DND-41 (cell line): ENCODE measurements at regions not wholly inside any gene's neighbourhood (a gene's known extent, or its start where the extent isn't known, plus 50 kb on each side); places are given as distances from the start of the nearest gene placed in this dataset.

Experiments
- ATAC-seq: fragments of 200-7000 bp; cut with Tn5 transposase; 3 replicates; pipeline ENCODE4 v1.9.1; 2021; ENCODE audit warnings: low read depth; ENCODE audit not compliant: insufficient read depth
- DNase-seq: peaks from one replicate; pipeline ENCODE4 v3.0.0-alpha.2; 2020
- H2AFZ ChIP-seq: 2 replicates; pipeline ENCODE4 v1.6.0; 2012; ENCODE audit warnings: low read depth, low read length
- H3K27ac ChIP-seq: 2 replicates; pipeline ENCODE4 v1.5.1; 2012; ENCODE audit warnings: low read length, inconsistent platforms
- H3K27me3 ChIP-seq: fragments of 200-600 bp; sonication (generic); 2 replicates; pipeline ENCODE4 v1.6.0; 2012; ENCODE audit warnings: low read length, mild to moderate bottlenecking, inconsistent platforms; ENCODE audit not compliant: insufficient read depth, poor library complexity
- H3K36me3 ChIP-seq: 2 replicates; pipeline ENCODE4 v1.5.1; 2012; ENCODE audit warnings: low read length, inconsistent platforms; ENCODE audit not compliant: insufficient read depth
- H3K4me1 ChIP-seq: 2 replicates; pipeline ENCODE4 v1.5.1; 2012; ENCODE audit warnings: mild to moderate bottlenecking, low read length; ENCODE audit not compliant: insufficient read depth
- H3K4me2 ChIP-seq: 2 replicates; pipeline ENCODE4 v1.6.0; 2012; ENCODE audit warnings: mild to moderate bottlenecking, moderate library complexity, low read length, inconsistent platforms; ENCODE audit not compliant: insufficient read depth
- H3K4me3 ChIP-seq, 2 experiments: fragments of 200-600 bp in 1 of 2; shearing (Covaris generic) in 1 of 2; 2 replicates each; pipeline ENCODE4 v1.5.1; 2012 to 2016; ENCODE audit warnings: inconsistent platforms in 2 of 2, low read length in 2 of 2, mild to moderate bottlenecking in 2 of 2, low read depth in 1 of 2, moderate library complexity in 1 of 2
- H3K79me2 ChIP-seq: 2 replicates; pipeline ENCODE4 v1.6.0; 2012; ENCODE audit warnings: low read length, inconsistent platforms; ENCODE audit not compliant: insufficient read depth
- H3K9ac ChIP-seq: 2 replicates; pipeline ENCODE4 v1.6.0; 2012; ENCODE audit warnings: low read depth, mild to moderate bottlenecking, inconsistent platforms, low read length, moderate library complexity
- H3K9me3 ChIP-seq: 2 replicates; pipeline ENCODE4 v1.5.1; 2012; ENCODE audit warnings: low read length, moderate library complexity, mild to moderate bottlenecking, inconsistent platforms; ENCODE audit not compliant: insufficient read depth, severe bottlenecking
- H4K20me1 ChIP-seq: 2 replicates; pipeline ENCODE4 v1.6.0; 2012; ENCODE audit warnings: low read length; ENCODE audit not compliant: insufficient read depth
- EZH2 ChIP-seq: IDR thresholded peaks from 3 replicates; pipeline ENCODE4 v1.6.1; 2012; ENCODE audit warnings: borderline replicate concordance, low read depth, mild to moderate bottlenecking, moderate library complexity, low read length, inconsistent platforms; ENCODE audit not compliant: severe bottlenecking
- TF ChIP-seq, protein P1 (sequence below): IDR thresholded peaks from 2 replicates; pipeline ENCODE4 v1.5.1; 2012; ENCODE audit warnings: borderline replicate concordance, low read length, moderate library complexity, mild to moderate bottlenecking; ENCODE audit not compliant: poor library complexity, severe bottlenecking; ENCODE audit errors: extremely low read depth

DNA sequence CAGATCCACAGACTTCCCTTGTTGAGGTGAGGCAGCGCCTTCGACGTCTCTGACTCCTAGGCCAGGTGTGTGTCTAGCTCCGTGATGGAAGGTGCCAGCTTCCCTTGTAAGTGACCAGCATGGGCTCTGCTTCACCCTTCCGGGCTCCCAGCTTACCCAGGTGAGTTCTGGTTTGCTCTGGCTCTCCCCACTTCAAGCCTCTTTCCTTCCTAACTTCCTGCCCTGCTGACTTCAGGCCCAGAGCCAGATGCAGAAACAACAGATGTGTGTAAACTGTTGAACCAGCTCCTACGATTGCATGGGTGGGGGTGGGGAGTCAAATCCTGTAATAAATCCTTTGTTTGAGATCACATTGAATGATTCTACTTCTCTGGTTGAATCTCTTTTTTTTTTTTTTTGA is 51.6 kb upstream of the BMP6 start:
- H3K4me1 ChIP-seq: no peaks in the 10 kb centered on the region
- no peaks in the 10 kb centered on the region for H3K79me2 ChIP-seq
- H2AFZ ChIP-seq: no peak overlapping the region
- DNase-seq (no peak), ATAC-seq (peak; percentile 44; the same call in 2 of the 3 replicates)
- no peaks in the 10 kb centered on the region for H3K9me3 ChIP-seq
- H4K20me1 ChIP-seq: no peaks in the 10 kb centered on the region
- no peak overlapping the region for H3K27ac ChIP-seq
- no peak overlapping the region for H3K9ac ChIP-seq
- no peak overlapping the region for H3K4me2 ChIP-seq
- peaks cover 4% of the 10 kb centered on the region for H3K27me3 ChIP-seq
- H3K36me3 ChIP-seq: no peaks in the 10 kb centered on the region
- TF ChIP-seq, protein P1, sequence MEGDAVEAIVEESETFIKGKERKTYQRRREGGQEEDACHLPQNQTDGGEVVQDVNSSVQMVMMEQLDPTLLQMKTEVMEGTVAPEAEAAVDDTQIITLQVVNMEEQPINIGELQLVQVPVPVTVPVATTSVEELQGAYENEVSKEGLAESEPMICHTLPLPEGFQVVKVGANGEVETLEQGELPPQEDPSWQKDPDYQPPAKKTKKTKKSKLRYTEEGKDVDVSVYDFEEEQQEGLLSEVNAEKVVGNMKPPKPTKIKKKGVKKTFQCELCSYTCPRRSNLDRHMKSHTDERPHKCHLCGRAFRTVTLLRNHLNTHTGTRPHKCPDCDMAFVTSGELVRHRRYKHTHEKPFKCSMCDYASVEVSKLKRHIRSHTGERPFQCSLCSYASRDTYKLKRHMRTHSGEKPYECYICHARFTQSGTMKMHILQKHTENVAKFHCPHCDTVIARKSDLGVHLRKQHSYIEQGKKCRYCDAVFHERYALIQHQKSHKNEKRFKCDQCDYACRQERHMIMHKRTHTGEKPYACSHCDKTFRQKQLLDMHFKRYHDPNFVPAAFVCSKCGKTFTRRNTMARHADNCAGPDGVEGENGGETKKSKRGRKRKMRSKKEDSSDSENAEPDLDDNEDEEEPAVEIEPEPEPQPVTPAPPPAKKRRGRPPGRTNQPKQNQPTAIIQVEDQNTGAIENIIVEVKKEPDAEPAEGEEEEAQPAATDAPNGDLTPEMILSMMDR: no peak
- TF ChIP-seq EZH2: no peak
- no peak overlapping the region for H3K4me3 ChIP-seq

DNA sequence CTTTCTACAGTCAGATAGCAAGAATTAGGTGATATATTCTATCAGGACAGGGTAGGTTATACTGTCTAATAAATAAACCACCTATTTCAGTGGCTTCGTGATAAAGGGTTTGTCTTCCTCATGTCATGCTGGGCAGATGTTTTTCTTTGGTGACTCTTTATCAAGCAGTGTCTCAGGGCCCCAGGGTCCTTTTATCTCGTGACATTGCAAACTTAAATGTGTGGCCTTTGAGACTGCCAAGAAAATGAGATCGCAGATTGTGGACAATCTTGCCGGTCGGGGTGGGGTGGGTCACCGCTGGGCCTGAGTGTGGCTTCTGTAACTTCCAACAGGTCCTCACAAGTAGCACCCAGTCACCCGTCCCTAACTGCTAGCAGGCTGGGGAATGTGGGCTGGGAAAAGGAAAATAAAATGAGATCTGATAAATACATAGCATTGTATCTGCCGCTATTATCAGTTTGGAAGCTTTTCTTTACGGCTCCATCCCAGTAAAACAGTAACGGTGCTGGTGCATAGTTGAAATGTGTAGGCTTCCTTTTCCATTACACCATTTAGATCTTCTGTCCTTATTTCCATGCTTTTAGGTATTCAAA is 50.5 kb upstream of the BMP6 start:
- no peak overlapping the region for H3K27ac ChIP-seq

More for the DNA sequence above, 50.5 kb upstream of the BMP6 start:
- no peaks in the 10 kb centered on the region for H3K36me3 ChIP-seq
- ATAC-seq: no peak
- H3K4me2 ChIP-seq: no peak overlapping the region
- H3K79me2 ChIP-seq: no peaks in the 10 kb centered on the region
- no peak overlapping the region for H3K4me3 ChIP-seq
- H4K20me1 ChIP-seq: no peaks in the 10 kb centered on the region
- no peaks in the 10 kb centered on the region for H3K4me1 ChIP-seq
- peaks cover 5% of the 10 kb centered on the region for H3K27me3 ChIP-seq
- TF ChIP-seq, protein P1: no peak
- no peak for TF ChIP-seq EZH2
- no peaks in the 10 kb centered on the region for H3K9me3 ChIP-seq
- no peak for DNase-seq
- no peak overlapping the region for H2AFZ ChIP-seq
- H3K9ac ChIP-seq: no peak overlapping the region
